SK-N-SH (cell line): ENCODE measurements at regions not wholly inside any gene's neighbourhood (a gene's known extent, or its start where the extent isn't known, plus 50 kb on each side); places are given as distances from the start of the nearest gene placed in this dataset.

ENCODE experiments used
- CTCF ChIP-seq: fragments of 200-600 bp; sonication (generic); IDR thresholded peaks from 2 replicates; pipeline ENCODE4 v1.6.1; 2017; ENCODE audit warnings: antibody characterized with exemption, mild to moderate bottlenecking, moderate library complexity
- EP300 ChIP-seq, 2 experiments: IDR thresholded peaks; 2 replicates each; pipeline versions ENCODE4 v1.4.0 to v1.6.1; 2012; ENCODE audit warnings: borderline replicate concordance in 1 of 2, low read depth in 1 of 2, low read length in 1 of 2
- IRF3 ChIP-seq: fragments of 150-350 bp; IDR thresholded peaks from 2 replicates; pipeline ENCODE4 v1.6.1; 2016; ENCODE audit warnings: mild to moderate bottlenecking, low read depth, low read length
- POLR2AphosphoS5 ChIP-seq: IDR thresholded peaks from 2 replicates; pipeline ENCODE4 v1.6.1; 2012; ENCODE audit warnings: low read depth, low read length
- REST ChIP-seq: IDR thresholded peaks from 2 replicates; pipeline ENCODE4 v1.6.1; 2012; ENCODE audit warnings: mild to moderate bottlenecking, low read depth, low read length, moderate library complexity
- SIN3A ChIP-seq: IDR thresholded peaks from 2 replicates; pipeline ENCODE4 v1.6.1; 2012; ENCODE audit warnings: low read depth, mild to moderate bottlenecking, low read length, moderate library complexity, borderline replicate concordance

- TF ChIP-seq CTCF (no peak), POLR2AphosphoS5 (no peak), REST (no peak), EP300 (IDR thresholded peaks at IDR 0.05; ENCODE audit: borderline replicate concordance in 1 of 2, low read depth in 1 of 2, low read length in 1 of 2) (no peak), SIN3A (no peak), IRF3 (no peak)
Measured at GRCh38 chr4:130714006-130714405, 1618.1 kb downstream of the C4orf33 start.
